Lung (tissue), 11 donors: ENCODE measurements at regions not wholly inside any gene's neighbourhood (a gene's known extent, or its start where the extent isn't known, plus 50 kb on each side); places are given as distances from the start of the nearest gene placed in this dataset.

ENCODE experiments used
- ATAC-seq: fragments of 200-7000 bp; cut with Tn5 transposase; one replicate; pipeline ENCODE4 v1.9.1; 2020; ENCODE audit warnings: moderate number of reproducible peaks; ENCODE audit not compliant: insufficient read depth, low FRiP score
- DNase-seq, 3 donors: peaks; one replicate each; pipeline ENCODE4 v3.0.0-alpha.2; 2013 to 2017
- H3K27ac ChIP-seq, 2 donors: one replicate each; pipeline ENCODE4 v1.5.1; 2013; ENCODE audit warnings: mild to moderate bottlenecking in 2 of 2, moderate library complexity in 2 of 2, control low read depth in 1 of 2, inconsistent platforms in 1 of 2, low read depth in 1 of 2, low read length in 1 of 2
- H3K27me3 ChIP-seq, 3 donors: one replicate each; pipeline ENCODE4 v1.5.1; 2013; ENCODE audit warnings: low read length in 2 of 3; ENCODE audit not compliant: control insufficient read depth in 3 of 3, insufficient read depth in 3 of 3
- H3K36me3 ChIP-seq, 4 donors: one replicate each; pipeline ENCODE4 v1.5.1; 2013; ENCODE audit warnings: low read length in 4 of 4, mild to moderate bottlenecking in 1 of 4, moderate library complexity in 1 of 4; ENCODE audit not compliant: control insufficient read depth in 4 of 4, insufficient read depth in 4 of 4
- H3K4me1 ChIP-seq, 5 donors: one replicate each; pipeline ENCODE4 v1.5.1; 2013; ENCODE audit warnings: low read length in 5 of 5, mild to moderate bottlenecking in 2 of 5, moderate library complexity in 1 of 5; ENCODE audit not compliant: control insufficient read depth in 5 of 5, insufficient read depth in 5 of 5
- H3K4me3 ChIP-seq: one replicate; pipeline ENCODE4 v1.5.1; 2013; ENCODE audit warnings: mild to moderate bottlenecking, control low read depth, moderate library complexity
- H3K9ac ChIP-seq, 2 donors: one replicate each; pipeline ENCODE4 v1.5.1; 2013; ENCODE audit warnings: low read length in 2 of 2, control low read depth in 1 of 2; ENCODE audit not compliant: insufficient read depth in 1 of 2
- H3K9me3 ChIP-seq, 4 donors: one replicate each; pipeline ENCODE4 v1.5.1; 2013; ENCODE audit warnings: low read length in 3 of 4, mild to moderate bottlenecking in 1 of 4, moderate library complexity in 1 of 4; ENCODE audit not compliant: control insufficient read depth in 4 of 4, insufficient read depth in 3 of 4
- CTCF ChIP-seq: IDR thresholded peaks from 2 replicates; pipeline ENCODE4 v1.5.1; 2012; ENCODE audit warnings: mild to moderate bottlenecking; ENCODE audit errors: control extremely low read depth, extremely low read depth
- WGBS, 2 donors: extraction: QIAGEN DNeasy Blood & Tissue Kit; methylation state at CpG; one replicate each; pipeline ENCODE4 v1.1.7; 2013; 5-methylcytosine and 5-hydroxymethylcytosine counted together
- donor health status: control.
- donor health status: control.
- donor health status: Bipolar disorder and iron deficiency.
- donor health status: healthy.
- donor health status: DM: yes; HTN: yes; CAD: no.

GRCh38 chr21:36579898-36580297 lies 100.0 kb upstream of the CLDN14 start:
- H3K27ac ChIP-seq = no peak overlapping the region
- H3K9me3 ChIP-seq = peaks cover 0 to 7% (median 0%) of the 10 kb centered on the region in 4 donors
- TF ChIP-seq CTCF = no peak
- no peak overlapping the region for H3K9ac ChIP-seq
- no peaks in the 10 kb centered on the region for H3K27me3 ChIP-seq
- no peak for DNase-seq
- ATAC-seq = no peak
- no peaks in the 10 kb centered on the region for H3K36me3 ChIP-seq
- no peaks in the 10 kb centered on the region for H3K4me1 ChIP-seq
- no peak overlapping the region for H3K4me3 ChIP-seq
- WGBS, 2 donors = 87 to 94% methylated on average over 1 of the region's 1 CpG

- WGBS, 2 donors = 36 to 64% methylated on average over 6 of the region's 6 CpGs
- Histone ChIP-seq H3K27me3 (no peaks in the 10 kb centered on the region), H3K36me3 (no peaks in the 10 kb centered on the region), H3K4me3 (no peak overlapping the region), H3K27ac (no peak overlapping the region), H3K9ac (no peak overlapping the region), H3K9me3 (peaks cover 0 to 5% (median 0%) of the 10 kb centered on the region in 4 donors), H3K4me1 (no peaks in the 10 kb centered on the region)
- ATAC-seq = no peak
- no peak for DNase-seq
- TF ChIP-seq CTCF = no peak
These were observed 102.3 kb upstream of the CLDN14 start for GRCh38 chr21:36582271-36582670.

- 55 to 64% methylated on average over 5 of the region's 5 CpGs for WGBS, 2 donors
These were observed 103.7 kb upstream of the CLDN14 start for GRCh38 chr21:36583591-36583990.

More at GRCh38 chr21:36583591-36583990, 103.7 kb upstream of the CLDN14 start:
- TF ChIP-seq CTCF = no peak
- Histone ChIP-seq H3K9ac (no peak overlapping the region), H3K4me1 (peaks cover 0 to under 1% (median 0%) of the 10 kb centered on the region in 5 donors), H3K4me3 (no peak overlapping the region), H3K27me3 (no peaks in the 10 kb centered on the region), H3K36me3 (no peaks in the 10 kb centered on the region), H3K9me3 (peaks cover 0 to 2% (median 0%) of the 10 kb centered on the region in 4 donors), H3K27ac (no peak overlapping the region)
- DNase-seq = no peak
- ATAC-seq = no peak
